GM19395 (cell line): ENCODE measurements at regions not wholly inside any gene's neighbourhood (a gene's known extent, or its start where the extent isn't known, plus 50 kb on each side); places are given as distances from the start of the nearest gene placed in this dataset.

ENCODE experiments used
- ATAC-seq: cut with Tn5 transposase; IDR thresholded peaks from one replicate; pipeline ENCODE4 v1.9.1; 2021; ENCODE audit warnings: mild to moderate bottlenecking, moderate library complexity; ENCODE audit not compliant: unreplicated experiment

DNA sequence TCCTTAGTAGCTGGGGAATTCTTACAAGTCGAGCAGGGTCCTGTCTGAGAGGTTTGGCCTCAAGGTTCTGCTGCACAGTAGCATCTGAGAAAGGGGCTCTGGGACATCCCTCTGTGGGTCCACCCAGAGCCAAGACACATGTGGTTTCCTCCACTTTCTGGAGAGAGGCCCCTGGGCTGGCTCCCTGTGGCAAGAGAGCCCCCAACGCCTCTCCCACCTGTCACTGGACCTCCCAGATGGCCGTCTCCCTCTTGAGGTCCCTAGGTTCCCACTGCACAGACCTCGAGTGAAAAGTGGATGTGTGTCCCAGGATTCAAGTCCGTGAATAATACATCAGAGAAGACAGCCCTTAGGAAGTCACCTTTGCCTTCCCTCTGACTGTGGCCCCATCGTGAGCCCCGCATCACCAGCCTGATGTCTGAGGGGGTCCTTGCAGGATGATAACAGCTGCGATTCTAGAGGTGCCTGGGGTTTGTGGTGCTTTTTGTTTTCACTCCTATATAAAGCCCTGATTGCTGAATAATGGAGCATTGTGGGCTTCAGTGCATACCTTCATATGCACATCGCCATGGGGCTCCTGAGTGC lies 319.0 kb downstream of the GLRX3 start:
- ATAC-seq, result no peak

DNA sequence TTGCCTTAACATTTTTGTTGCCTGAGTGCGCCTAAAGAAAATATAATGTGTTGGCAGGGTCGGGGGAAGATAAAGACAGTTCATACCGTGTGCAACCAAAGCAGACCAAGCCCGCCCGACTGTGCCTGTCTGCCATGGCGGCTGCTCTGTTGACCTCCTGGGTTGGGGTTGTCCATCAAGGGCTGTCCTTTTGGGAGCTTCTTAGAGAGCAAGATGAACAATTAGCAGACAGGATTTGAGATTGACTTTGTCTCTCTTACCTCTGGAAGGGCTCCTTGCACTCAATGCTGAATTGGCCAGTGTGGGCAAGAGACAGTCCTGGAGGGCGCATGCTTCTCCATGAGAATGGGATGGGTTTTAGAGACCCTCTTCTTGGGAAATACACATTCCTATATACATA lies 319.6 kb downstream of the GLRX3 start:
- ATAC-seq, result no peak

DNA sequence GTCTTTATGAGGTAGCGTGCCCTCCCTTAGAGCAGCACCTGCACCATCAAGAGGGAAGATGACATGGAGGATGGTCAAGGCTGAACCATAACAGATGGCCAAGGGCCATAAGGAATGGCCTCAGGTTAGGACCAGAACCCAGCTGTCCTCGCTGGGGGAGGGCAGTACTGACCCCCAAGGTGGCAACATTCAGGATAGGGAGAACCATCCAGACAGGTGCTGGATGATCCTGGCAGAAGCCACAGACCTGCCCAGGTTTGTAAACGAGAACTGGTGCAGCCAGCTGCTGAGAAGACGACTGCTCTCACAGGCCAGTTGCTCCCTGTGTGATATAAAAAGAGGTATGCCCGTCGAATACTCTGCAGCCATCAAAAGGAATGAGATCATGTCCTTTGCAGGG lies 320.4 kb downstream of the GLRX3 start:
- ATAC-seq, result no peak

DNA sequence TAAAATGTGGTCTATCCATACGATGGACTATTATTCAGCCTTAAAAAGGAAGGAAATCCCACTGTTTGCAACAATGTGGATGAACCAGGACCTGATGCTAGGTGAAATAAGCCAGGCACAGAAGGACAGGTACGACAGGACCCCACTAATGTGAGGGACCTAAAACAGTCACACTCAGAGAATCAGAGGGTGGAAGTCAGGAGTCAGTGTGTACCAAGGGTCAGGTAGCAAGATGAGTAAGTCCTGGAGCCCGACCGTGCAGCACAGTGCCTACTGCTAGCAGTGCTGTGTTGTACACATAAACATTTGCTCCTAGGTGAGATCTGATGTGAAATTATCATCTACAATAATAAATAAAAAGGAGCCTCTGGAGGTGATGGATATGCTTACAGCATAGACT lies 322.3 kb downstream of the GLRX3 start:
- ATAC-seq, result no peak

DNA sequence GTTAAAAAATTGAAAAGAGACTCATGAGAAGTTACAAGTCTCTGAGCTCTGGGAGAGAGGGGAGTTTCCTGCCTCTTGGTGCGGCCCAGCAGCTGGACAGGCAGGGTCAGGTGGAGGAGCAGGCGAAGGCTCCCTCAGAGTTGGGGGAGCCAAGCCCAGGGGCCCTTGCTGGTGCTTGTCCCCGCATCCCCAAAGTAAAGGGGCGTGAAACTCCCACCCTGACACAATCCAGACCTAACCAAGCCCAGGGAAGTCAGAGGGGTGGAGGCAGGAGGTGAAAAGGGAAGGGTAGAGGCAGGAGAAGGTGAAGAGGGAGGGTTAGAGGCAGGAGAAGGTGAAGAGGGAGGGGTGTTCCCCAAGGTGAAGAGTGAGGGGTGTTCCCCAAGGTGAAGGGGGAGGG lies 322.8 kb downstream of the GLRX3 start:
- ATAC-seq, result no peak

DNA sequence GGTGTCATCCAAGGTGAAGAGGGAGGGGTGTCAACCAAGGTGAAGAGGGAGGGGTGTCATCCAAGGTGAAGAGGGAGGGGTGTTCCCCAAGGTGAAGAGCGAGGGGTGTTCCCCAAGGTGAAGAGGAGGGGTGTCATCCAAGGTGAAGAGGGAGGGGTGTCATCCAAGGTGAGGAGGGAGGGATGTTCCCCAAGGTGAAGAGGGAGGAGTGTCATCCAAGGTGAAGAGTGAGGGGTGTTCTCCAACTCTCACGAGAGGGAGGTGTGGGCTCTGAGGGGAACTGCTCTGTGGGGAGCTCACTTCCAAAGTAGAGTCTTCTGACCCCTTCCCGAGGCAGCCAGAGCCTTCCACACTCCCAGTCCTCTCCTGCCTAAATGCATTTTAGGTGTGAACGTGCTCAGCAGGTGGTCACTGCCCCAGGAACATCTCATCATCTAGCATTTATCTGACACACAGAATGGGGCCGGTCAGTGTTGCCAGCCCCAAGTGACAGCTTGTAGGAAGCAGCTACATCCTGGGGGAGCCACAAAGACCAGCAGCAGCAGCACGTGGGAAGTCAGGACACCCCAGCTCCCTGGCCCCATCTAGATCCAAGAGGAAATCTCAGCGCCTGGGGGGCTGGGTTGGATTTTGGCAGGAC lies 323.8 kb downstream of the GLRX3 start:
- no peak for ATAC-seq

DNA sequence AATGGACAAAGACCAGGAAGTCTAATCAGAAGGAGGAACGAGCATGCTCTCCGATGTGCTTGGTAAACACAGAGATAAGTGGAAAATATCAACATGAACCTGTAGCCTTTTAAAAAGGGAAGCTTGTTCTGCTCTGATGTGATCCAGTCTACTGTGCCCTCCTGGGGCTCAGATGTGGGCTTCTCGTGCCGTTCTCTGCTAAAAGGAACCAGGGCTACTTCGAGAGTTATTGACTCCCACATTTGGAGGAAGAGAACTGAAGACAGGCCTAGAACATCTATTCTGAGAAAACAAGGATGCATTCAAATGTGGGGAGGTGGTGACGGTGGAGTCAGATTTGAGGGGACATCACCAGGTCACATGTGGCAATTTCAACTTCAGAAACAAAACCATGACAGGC lies 325.4 kb downstream of the GLRX3 start:
- ATAC-seq, result no peak

DNA sequence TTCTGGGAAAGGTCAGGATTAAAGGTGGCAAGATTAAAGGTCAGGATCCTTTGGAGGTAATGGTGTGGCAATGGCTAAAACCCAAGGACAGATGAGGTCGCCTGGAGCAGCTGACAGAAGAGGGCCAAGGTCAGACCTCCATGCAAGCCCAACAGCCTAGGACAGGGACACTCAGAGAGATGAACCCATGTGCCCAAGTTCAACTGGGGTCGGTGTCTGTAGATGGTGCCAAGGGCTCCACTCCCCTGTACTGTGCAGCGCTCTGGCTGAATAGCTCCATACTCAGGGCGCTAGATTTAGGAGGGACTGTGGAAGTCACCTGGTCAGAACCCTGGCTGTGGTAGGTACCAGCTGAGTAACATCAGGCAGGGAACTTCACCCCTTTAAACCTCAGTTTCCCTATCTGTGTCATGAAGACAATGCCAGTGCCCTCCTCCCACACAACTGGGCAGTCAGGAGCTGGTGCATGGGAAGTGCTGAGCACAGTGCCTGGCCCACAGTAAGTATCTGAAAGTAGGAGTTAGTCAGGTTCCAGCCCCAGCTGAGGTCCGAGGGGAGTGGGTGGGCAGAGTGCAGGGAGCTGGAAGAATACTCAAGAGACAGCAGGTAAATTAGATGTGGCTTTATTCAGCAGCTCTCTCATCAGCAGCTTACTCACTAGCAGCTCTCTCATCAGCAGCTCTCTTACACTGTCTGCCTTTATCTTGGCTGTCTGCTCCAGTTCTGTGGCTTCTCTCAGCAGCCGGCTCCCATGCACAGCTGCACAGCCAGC lies 327.1 kb downstream of the GLRX3 start:
- no peak for ATAC-seq

DNA sequence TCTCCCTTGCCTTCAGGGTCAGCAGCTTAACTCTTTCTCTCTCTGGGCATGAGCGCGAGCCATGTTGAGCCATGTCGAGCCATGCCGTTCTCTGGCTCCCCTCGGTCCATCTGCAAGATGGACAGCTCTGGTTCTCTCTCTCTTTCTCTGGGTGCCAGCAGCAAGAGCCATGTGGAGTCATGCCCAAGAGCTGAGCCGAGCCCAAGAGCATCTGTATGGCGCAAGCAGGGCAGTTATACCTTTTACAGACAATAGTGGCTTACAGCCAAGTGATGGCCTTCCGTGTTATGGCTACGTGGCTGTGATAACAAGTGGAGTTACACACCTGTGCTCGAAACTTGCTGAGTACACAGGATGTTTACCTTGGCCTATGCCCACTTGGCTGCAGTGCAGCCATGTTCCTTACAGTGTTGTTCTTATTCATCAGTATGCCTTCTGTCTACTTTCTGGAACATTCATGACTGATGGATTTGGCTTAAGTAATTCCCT lies 327.7 kb downstream of the GLRX3 start:
- ATAC-seq, result no peak

DNA sequence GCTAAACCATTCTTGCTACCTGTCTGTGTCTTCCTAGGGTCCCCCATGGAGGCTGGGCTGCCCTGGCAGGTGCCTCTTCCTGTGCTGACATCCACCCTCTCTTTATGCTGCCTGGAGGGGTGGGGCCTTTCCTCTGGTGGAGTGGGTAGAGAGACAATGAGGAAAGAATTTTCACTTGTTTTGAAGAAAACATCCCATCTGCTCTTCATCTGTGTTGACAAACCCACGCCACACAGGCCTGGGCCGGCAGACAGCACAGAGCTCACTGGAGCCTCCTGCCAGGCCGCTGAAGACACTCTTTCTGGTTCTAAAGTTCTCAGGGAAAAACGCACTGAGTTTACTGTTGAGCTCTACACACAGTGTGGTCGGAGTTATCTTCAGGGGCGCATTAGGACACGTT lies 328.2 kb downstream of the GLRX3 start:
- no peak for ATAC-seq

DNA sequence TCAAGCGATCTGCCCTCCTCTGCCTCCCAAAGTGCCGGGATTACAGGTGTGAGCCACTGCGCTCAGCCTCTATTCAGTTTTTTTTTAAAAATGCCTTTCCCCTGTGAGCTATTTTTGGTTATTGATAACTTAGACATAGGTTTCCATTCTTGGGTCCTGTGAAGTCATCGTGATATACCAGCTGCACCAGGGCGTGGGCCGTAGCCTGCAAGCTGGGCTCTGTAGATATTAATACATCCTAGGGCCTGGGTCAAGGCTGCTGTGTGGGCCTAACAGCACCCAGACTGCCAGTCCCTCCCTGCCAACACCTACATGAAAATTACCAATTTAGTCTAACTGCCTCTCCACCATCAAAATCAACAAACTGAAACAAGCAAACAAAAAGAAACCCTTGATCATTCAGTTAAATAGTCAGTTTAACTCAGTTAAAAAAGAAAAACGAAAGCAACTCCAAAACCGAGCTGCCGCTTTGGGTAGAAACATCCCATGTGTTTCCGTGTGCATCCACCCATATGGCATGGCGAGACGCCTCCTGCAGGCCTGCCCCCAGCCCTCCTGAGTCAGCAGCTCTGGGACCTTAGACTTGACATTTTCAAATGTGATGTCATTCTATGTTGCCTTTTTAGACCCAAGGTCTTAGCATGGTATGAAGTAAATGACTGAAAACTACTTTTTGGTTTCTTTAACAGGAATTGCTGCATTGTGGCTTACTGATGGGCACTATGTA lies 330.2 kb downstream of the GLRX3 start:
- ATAC-seq, result no peak

DNA sequence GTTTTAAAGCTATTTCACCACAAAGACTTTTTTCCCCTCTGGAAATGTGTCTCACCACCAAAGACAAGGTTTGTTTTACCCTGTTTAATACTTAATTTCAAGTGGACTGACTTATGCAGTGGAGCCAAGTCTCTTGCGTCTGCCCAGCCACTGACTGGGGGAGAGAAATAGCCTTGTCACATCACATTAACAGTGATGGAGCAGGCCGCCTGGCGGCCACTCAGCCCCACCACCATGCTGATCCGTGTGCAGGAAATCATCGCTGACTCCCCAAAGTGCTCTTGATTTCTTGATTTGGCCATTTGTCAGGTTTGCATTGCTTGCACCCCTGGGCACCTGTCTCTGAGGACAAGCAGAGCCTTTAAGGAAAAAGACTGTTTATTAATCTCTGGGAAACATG lies 334.1 kb downstream of the GLRX3 start:
- no peak for ATAC-seq

DNA sequence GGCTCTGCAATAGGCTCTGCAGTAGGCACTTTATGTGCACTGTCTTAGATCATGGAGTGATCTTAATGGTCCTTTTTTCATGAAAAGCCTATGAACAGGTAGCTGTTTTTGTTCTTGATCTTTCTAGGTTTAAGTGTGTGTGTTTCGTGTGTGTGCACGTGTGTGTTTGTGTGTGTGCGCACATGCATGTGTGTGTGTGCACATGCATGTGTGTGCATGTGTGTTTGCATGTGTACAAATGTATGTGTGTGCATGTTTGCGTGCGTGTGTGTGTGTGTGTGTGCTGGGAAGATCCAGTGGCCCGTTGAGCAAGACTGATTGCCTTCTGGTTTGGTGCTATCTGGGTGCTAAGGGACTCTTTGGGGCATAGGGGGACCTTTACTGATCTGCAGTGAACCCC lies 334.8 kb downstream of the GLRX3 start:
- no peak for ATAC-seq

DNA sequence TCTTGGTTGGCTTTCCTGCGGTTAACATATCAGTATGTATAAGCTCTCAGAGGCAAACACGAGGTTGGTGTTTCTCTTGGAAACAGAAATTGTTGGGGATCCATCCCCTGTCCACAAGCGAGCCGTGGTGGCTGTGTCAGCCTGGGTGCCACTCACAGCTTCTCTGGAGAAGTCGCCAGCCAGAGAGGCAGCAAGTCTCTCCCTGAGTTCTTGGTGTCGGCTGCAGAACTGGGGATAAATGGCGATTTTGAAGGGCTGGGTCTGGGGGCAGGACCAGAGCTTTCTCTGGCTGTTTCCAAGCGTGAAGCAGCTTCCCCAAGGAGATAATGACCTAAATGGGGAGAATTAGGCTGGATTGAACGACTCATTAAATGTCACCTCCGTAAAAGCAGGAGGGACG lies 335.3 kb downstream of the GLRX3 start:
- ATAC-seq, result no peak

DNA sequence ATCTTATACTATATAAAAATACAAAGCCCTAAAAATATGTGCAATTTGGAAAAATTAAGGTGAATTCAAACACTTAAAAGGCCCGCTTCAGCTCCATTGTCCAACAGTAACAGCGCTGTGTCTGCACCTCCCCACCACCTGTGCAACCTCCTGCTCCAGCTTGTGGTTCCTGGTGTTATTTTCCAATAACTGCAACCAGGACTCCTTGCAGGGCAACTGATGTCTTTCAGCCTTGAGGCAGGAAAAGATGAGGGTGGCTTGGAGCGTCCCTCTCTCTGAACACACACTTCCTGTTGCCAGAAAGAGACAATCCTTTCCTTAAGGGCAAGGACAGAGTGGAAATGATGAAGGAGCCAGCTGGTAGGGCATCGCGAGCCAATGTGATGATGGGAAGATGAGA lies 336.0 kb downstream of the GLRX3 start:
- ATAC-seq, result no peak

DNA sequence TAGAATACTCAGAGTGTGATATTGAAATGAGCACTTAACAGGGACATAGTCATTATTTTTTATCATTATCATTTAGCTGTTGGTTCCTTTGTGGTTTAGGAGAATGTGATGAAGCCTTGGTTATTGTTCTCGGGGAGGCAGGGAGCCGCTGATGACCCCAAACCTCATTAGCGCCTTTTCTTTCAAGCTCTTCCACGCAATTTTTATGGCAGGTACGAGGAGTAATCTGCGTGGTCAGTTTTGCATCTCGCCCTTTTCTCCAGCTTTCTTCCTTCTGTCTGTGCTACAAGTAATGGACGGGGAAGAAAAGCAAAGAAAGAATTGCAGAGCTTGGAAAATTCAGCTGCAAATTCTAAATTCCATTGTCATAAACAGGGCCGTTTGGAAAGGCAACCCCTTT lies 338.4 kb downstream of the GLRX3 start:
- no peak for ATAC-seq

DNA sequence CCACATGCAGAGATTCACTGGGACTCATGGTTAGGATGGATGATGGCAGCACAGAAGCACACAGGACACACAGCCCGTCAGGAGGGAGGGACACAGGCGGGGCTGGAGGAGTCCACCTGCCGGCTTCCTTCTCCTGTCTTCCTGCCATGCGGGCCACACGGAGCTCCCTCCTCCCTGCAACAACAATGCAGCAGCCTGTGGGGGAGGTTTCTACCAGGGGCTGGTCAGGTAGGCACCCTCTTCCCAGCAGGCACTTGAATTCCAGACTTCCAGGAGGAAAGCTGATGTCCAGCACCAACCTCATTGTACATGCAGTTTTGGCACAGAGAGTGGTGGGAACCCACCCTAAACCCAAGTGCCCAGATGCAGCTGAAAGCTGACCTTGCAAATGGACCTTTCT lies 341.2 kb downstream of the GLRX3 start:
- ATAC-seq, result no peak

DNA sequence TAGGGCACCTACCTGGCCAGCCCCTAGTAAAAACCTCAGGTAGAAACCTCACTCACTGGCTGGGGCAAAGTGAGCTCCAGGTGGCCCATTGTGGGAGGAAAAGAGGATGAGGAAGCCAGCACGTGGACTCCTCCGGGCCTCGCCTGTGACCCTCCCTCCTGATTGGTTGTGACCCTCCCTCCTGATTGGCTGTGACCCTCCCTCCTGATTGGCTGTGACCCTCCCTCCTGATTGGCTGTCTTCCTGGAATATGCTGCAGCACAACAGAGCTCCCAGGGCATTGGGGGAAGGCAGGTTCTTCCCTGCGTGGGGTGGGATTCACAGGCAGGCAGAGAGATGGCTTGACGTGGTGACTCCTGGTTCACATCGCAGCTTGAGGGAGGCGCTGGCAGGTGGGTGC lies 343.0 kb downstream of the GLRX3 start:
- no peak for ATAC-seq

DNA sequence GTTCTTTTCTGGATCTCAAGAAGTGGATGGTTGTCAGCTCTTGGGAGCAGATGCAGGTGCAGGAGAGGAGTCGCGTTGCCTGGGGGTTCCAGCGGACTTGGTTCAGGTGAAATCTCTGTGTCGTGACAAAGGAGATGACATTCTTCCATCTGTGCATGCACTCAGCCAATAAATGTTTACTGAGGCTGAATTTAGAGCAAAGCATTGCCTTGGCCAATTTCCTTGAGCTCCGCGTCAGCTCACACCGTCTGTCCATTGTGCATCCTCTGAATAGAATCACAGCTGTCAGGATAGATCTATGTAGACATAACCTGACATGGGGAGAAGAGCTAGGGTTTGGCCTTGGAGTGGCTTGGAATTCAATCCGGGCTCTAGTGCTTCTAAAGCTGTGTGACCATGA lies 343.7 kb downstream of the GLRX3 start:
- ATAC-seq, result no peak

DNA sequence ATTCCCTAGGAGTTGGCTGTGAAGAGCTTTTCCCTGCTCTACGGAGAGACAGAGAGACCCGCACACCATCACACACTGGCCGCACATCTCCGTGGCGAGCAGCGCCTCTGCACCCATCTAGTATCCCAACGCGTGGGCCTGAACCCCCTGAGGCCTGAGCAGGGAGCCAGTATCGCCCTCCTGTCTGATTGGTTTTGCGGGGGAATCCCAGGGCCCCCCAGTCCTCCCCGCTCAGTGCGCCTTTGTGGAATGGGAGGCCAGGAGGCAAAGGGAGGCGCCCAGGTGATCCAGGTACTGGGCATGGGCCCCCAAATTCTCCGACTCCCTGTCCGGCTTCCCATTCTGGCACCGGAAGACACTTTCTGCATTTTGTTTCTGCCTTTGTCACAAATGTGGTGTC lies 344.3 kb downstream of the GLRX3 start:
- ATAC-seq, result no peak

DNA sequence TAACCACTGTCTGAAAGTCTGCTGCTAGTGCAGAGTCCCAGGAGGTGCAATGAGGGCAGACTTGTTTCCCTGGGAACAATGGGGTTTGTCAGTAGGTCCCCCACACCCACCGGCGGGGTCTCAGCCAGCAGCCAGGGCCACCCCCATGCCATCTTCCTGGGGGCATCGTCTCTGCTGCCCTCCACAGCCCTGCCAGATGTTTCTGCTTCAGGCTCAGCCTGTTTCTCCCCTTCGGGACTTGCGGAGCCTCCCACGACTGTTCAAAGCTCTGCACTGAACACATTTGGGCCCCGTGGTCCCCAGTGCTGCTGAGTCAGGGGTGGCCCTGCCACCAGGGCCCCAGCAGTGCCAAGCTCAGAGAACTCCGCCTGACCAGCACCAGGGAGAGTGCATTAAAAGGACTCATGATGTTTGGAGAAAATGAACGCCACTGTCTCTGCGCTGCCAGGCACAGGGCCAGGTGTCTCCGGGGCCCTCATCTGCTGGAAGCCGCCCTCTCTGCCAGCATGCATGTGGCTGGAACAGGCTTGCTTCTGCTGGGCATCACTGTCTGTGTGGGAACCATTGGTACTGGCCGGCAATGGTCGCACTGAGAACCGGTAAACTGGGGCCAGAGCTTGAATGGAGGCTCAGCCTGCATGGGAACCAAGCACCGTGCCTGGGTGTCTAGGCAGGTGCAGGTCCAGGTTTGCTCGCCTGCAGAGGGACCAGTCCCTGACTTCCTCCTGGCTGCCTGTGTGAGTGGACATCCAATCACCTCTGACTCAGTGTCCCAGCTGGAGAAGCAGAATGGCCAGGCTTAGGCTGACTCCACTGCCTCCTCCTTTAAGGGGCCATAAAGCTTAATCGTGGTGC lies 345.1 kb downstream of the GLRX3 start:
- no peak for ATAC-seq
